Smooth muscle cell (in vitro differentiated cells): ENCODE measurements at regions not wholly inside any gene's neighbourhood (a gene's known extent, or its start where the extent isn't known, plus 50 kb on each side); places are given as distances from the start of the nearest gene placed in this dataset.

Source experiments
- DNase-seq: peaks from one replicate; lab custom pipeline; 2025; ENCODE audit not compliant: unreplicated experiment; lab: John Stamatoyannopoulos, UW
- H2AFZ ChIP-seq: fragments of 200-600 bp; sonication (generic); 2 replicates; pipeline ENCODE4 v1.6.0; 2016; ENCODE audit warnings: antibody characterized with exemption, low read depth, mild to moderate bottlenecking
- H3F3A ChIP-seq: fragments of 200-600 bp; sonication (generic); 2 replicates; pipeline ENCODE4 v1.6.0; 2017; ENCODE audit warnings: antibody characterized with exemption, low read depth
- H3K27ac ChIP-seq: fragments of 200-600 bp; sonication (generic); 2 replicates; pipeline ENCODE4 v1.5.1; 2016; ENCODE audit warnings: low read depth, mild to moderate bottlenecking
- H3K27me3 ChIP-seq: fragments of 200-600 bp; sonication (generic); 2 replicates; pipeline ENCODE4 v1.6.1; 2016; ENCODE audit warnings: low read depth, mild to moderate bottlenecking
- H3K36me3 ChIP-seq: fragments of 200-600 bp; sonication (generic); 2 replicates; pipeline ENCODE4 v1.5.1; 2016; ENCODE audit warnings: low read depth
- H3K4me1 ChIP-seq: fragments of 200-600 bp; sonication (generic); 2 replicates; pipeline ENCODE4 v1.5.1; 2016; ENCODE audit warnings: low read depth
- H3K4me2 ChIP-seq: fragments of 200-600 bp; sonication (generic); 2 replicates; pipeline ENCODE4 v1.6.0; 2016; ENCODE audit warnings: mild to moderate bottlenecking
- H3K4me3 ChIP-seq: fragments of 200-600 bp; sonication (generic); 2 replicates; pipeline ENCODE4 v1.5.1; 2016; ENCODE audit warnings: mild to moderate bottlenecking
- H3K79me2 ChIP-seq: fragments of 200-600 bp; sonication (generic); 2 replicates; pipeline ENCODE4 v1.6.0; 2016; ENCODE audit warnings: low read depth, mild to moderate bottlenecking
- H3K9ac ChIP-seq: fragments of 200-600 bp; sonication (generic); 2 replicates; pipeline ENCODE4 v1.6.0; 2016; ENCODE audit warnings: low read depth
- H3K9me3 ChIP-seq: fragments of 200-600 bp; sonication (generic); replicated peaks from 2 replicates; pipeline ENCODE4 v1.5.1; 2016; ENCODE audit warnings: low read depth
- H4K20me1 ChIP-seq: fragments of 200-600 bp; sonication (generic); 2 replicates; pipeline ENCODE4 v1.6.0; 2016; ENCODE audit warnings: low read depth
- WGBS: methylation state at CpG from one replicate; pipeline ENCODE4 v1.1.7; 2016; ENCODE audit warnings: low lambda C conversion rate; 5-methylcytosine and 5-hydroxymethylcytosine counted together
- TF ChIP-seq, protein P1 (sequence below): fragments of 200-600 bp; sonication (generic); IDR thresholded peaks from 2 replicates; pipeline ENCODE4 v1.5.1; 2017; ENCODE audit warnings: borderline replicate concordance, mild to moderate bottlenecking, antibody characterized with exemption; ENCODE audit not compliant: insufficient read depth, poor library complexity, severe bottlenecking

DNA sequence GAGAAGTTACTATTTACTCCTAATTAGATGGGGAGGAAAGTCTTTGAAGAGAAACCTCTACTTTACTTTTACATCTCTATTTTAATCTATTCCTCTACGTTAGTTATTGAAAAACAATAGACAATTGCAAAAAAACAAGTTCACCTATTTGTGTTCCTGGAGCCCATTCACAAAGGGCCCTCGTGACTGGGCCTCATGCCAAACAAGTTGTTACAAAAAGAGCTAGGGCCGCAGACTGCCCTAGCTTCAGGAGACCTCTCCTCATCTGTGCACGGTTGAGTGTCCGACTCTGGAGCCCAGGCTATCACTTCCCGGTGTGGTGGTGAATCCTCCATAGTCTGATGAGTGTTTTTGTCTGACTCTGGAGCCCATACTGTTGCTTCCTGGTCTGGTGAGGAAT is 190.9 kb downstream of the ZNF486 start:
- TF ChIP-seq, protein P1, sequence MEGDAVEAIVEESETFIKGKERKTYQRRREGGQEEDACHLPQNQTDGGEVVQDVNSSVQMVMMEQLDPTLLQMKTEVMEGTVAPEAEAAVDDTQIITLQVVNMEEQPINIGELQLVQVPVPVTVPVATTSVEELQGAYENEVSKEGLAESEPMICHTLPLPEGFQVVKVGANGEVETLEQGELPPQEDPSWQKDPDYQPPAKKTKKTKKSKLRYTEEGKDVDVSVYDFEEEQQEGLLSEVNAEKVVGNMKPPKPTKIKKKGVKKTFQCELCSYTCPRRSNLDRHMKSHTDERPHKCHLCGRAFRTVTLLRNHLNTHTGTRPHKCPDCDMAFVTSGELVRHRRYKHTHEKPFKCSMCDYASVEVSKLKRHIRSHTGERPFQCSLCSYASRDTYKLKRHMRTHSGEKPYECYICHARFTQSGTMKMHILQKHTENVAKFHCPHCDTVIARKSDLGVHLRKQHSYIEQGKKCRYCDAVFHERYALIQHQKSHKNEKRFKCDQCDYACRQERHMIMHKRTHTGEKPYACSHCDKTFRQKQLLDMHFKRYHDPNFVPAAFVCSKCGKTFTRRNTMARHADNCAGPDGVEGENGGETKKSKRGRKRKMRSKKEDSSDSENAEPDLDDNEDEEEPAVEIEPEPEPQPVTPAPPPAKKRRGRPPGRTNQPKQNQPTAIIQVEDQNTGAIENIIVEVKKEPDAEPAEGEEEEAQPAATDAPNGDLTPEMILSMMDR = no peak
- Histone ChIP-seq H3K79me2 (no peaks in the 10 kb centered on the region), H3K4me1 (no peaks in the 10 kb centered on the region), H3K9ac (no peak overlapping the region), H3K9me3 (no peaks in the 10 kb centered on the region), H3K4me3 (no peak overlapping the region), H4K20me1 (no peaks in the 10 kb centered on the region), H3K36me3 (no peaks in the 10 kb centered on the region), H3K4me2 (no peak overlapping the region), H3K27me3 (no peaks in the 10 kb centered on the region), H2AFZ (no peak overlapping the region), H3F3A (no peaks in the 10 kb centered on the region), H3K27ac (no peak overlapping the region)
- no peak for DNase-seq
- 92% methylated on average over 6 of the region's 6 CpGs for WGBS

DNA sequence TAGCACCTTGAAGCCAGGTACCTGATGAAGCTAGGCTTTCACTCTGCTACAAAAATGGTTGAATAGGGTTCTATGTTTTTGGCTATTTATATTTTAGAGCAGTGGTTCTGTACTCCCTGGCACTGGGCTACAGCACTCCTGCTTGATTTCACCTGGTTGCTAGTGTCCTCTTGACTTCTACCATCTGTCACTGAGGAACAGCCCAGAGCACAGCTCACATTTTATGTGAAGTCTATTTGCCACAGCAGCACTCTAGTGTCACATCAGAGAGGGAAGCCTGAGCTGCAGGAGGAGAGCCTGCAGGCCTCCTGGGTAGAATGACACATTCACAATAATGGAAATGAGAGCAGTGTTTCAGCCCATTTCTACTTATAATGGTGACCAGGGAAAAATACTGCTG is 184.2 kb downstream of the ZNF486 start:
- Histone ChIP-seq H3K36me3 (no peaks in the 10 kb centered on the region), H3K4me1 (no peaks in the 10 kb centered on the region), H3F3A (no peaks in the 10 kb centered on the region), H3K9ac (no peak overlapping the region), H3K27ac (no peak overlapping the region), H3K4me3 (no peak overlapping the region), H2AFZ (no peak overlapping the region), H3K27me3 (no peaks in the 10 kb centered on the region), H3K9me3 (no peaks in the 10 kb centered on the region), H3K4me2 (no peak overlapping the region), H4K20me1 (no peaks in the 10 kb centered on the region), H3K79me2 (no peaks in the 10 kb centered on the region)
- TF ChIP-seq, protein P1 = no peak
- no peak for DNase-seq

DNA sequence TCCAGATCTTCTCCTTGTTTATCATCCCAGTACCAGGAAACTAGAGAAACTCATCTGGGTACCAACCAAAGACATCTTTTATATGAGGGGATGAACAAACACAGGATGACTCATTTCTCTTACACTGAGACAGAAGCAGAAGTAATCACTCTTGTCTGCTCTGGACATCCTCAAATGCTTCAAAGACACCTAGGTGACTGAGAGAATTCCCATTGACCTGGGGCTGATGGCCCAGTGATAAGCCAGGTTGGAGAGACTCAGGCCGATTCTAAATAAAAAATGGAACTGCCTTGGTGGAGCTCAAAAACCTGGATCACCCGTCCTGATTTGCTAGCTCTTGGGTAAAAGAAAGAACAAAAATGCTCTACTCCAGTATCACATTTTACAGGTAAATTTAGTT is 182.2 kb downstream of the ZNF486 start:
- Histone ChIP-seq H2AFZ (no peak overlapping the region), H3K4me1 (no peaks in the 10 kb centered on the region), H3F3A (no peaks in the 10 kb centered on the region), H4K20me1 (no peaks in the 10 kb centered on the region), H3K4me2 (no peak overlapping the region), H3K4me3 (no peak overlapping the region), H3K9me3 (no peaks in the 10 kb centered on the region), H3K27ac (no peak overlapping the region), H3K79me2 (no peaks in the 10 kb centered on the region), H3K27me3 (no peaks in the 10 kb centered on the region), H3K36me3 (no peaks in the 10 kb centered on the region), H3K9ac (no peak overlapping the region)
- DNase-seq = no peak
- WGBS = 64% methylated on average over 2 of the region's 2 CpGs
- TF ChIP-seq, protein P1 = no peak

DNA sequence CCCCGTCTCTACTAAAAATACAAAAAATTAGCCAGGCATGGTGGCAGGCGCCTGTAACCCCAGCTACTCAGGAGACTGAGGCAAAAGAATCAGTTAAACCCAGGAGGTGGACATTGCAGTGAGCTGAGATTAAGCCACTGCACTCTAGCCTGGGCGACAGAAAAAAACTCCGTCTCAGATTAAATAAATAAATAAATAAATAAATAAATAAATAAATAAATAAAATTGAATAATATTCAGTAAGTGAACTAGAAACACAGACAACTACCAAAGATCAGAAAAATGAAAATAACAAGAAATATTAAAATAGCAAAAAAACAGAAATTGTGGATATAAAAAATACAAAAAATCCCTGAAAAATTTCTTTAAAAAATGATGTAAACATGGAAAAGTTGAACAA is 172.4 kb downstream of the ZNF486 start:
- Histone ChIP-seq H3K27ac (no peak overlapping the region), H3K9me3 (no peaks in the 10 kb centered on the region), H4K20me1 (no peaks in the 10 kb centered on the region), H3K79me2 (no peaks in the 10 kb centered on the region), H3K27me3 (no peaks in the 10 kb centered on the region), H3K4me2 (no peak overlapping the region), H3F3A (no peaks in the 10 kb centered on the region), H2AFZ (no peak overlapping the region), H3K9ac (no peak overlapping the region), H3K36me3 (no peaks in the 10 kb centered on the region), H3K4me1 (no peaks in the 10 kb centered on the region), H3K4me3 (no peak overlapping the region)
- WGBS = 97% methylated on average over 4 of the region's 4 CpGs
- TF ChIP-seq, protein P1 = no peak
- DNase-seq = no peak
